Activated CD4-positive, alpha-beta T cell treated with anti-CD3 and anti-CD28 coated beads for 36 hours (primary cell): ENCODE measurements at regions not wholly inside any gene's neighbourhood (a gene's known extent, or its start where the extent isn't known, plus 50 kb on each side); places are given as distances from the start of the nearest gene placed in this dataset.
"Not testable (repeated sequence)": the region's sequence is repeated elsewhere in the genome, so short reads cannot be mapped to it uniquely, and the experiment has no call there.

Experiments used
- ATAC-seq: fragments of 200-7000 bp; cut with Tn5 transposase; one replicate; pipeline ENCODE4 v1.10.0; 2021; ENCODE audit warnings: mild to moderate bottlenecking, moderate library complexity
- CTCF ChIA-PET: fragments of 350-600 bp; sonication (Branson Sonifier 250); formaldehyde crosslinking; loops from one replicate; lab custom pipeline; 2021; ENCODE audit warnings: antibody characterized with exemption; lab: Charles Lee
- POLR2A ChIA-PET: fragments of 350-600 bp; sonication (Branson Sonifier 250); formaldehyde crosslinking; loops from one replicate; lab custom pipeline; 2021; ENCODE audit warnings: antibody characterized with exemption, inconsistent platforms; lab: Charles Lee
- DNase-seq: peaks from one replicate; pipeline ENCODE4 v3.0.0-alpha.2; 2020
- H3K27ac Mint-ChIP-seq: one replicate; pipeline ENCODE4 v1.8.0; 2021; ENCODE audit warnings: mixed read lengths
- H3K27me3 Mint-ChIP-seq: one replicate; pipeline ENCODE4 v1.8.0; 2021; ENCODE audit warnings: mixed read lengths
- H3K36me3 Mint-ChIP-seq: one replicate; pipeline ENCODE4 v1.8.0; 2021; ENCODE audit warnings: low read depth, mixed read lengths
- H3K4me1 Mint-ChIP-seq: one replicate; pipeline ENCODE4 v1.8.0; 2021; ENCODE audit warnings: mixed read lengths
- H3K4me3 Mint-ChIP-seq: one replicate; pipeline ENCODE4 v1.8.0; 2021; ENCODE audit warnings: mild to moderate bottlenecking, moderate library complexity, mixed read lengths
- H3K9me3 Mint-ChIP-seq: one replicate; pipeline ENCODE4 v1.8.0; 2021; ENCODE audit warnings: low read depth, mixed read lengths
- intact Hi-C, 2 experiments: fragments of 100-400 bp; cut with DNase I in 1 of 2; cut with micrococcal nuclease in 1 of 2; formaldehyde crosslinking; loops; one replicate each; pipeline versions ENCODE4 v1.14.2 to v1.15.1; 2022 to 2024; cut with DNase I, micrococcal nuclease

DNA sequence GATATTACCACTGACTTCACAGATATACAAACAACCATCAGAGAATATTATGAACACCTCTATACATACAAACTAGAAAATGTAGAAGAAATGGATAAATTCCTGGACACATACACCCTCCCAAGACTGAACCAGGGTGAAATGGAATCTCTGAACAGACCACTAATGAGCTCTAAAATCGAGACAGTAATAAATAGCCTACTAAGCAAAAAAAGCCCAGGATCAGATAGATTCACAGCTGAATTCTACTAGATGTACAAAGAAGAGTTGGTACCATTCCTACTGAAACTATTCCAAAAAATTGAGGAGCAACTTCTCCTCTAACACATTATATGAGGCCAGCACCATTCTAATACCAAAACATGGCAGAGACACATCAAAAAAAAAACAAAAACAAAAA, 837.7 kb downstream of the FSCB start:
- no peaks in the 10 kb centered on the region for H3K27me3 Mint-ChIP-seq
- ChIA-PET CTCF (no interaction called here), POLR2A (interaction anchor here (0.6 kb wide), 1 partner anchor 845 kb away, joined by 9 read pairs; no protein-coding TSS in a partner anchor)
- H3K4me1 Mint-ChIP-seq = no peaks in the 10 kb centered on the region
- no peak overlapping the region for H3K4me3 Mint-ChIP-seq
- peaks cover 23% of the 10 kb centered on the region for H3K9me3 Mint-ChIP-seq
- intact Hi-C loops = no loop called here
- no peak for DNase-seq
- H3K27ac Mint-ChIP-seq = no peak overlapping the region
- ATAC-seq = no peak
- H3K36me3 Mint-ChIP-seq = no peaks in the 10 kb centered on the region

DNA sequence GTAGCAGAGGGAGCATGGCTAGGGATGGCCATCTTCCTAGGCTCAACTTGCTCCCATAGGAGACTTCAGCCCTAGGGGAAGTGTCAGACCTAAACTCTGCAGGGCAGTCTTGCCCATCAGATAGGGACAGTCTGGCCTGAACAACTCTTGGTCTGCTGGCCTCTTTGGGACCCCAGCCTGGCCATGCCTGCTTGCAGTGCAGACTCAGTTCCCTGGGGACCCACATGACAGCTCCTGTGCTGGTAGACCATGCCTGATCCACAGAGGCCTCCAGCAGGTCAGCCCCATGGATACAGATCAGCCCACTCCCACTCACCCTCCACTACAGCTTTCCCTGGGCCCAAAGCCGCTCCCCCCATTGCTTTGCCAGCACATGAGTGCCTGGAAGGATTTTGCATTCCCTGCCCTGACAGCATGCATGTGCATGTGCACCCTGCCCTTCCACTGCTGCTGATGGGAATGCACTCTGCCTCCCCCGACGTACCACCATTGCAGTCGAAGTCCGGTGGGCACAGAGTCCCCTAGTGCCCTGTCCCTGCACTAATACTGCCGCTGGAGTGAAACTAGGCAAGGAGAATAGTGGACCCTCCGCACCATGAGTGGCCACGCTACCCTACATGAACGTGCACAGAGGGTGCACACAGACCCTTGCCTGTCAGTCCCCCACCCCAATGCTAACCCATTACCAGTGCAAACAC, 841.4 kb downstream of the FSCB start:
- H3K36me3 Mint-ChIP-seq = no peaks in the 10 kb centered on the region
- CTCF ChIA-PET = no interaction called here
- POLR2A ChIA-PET = no interaction called here
- ATAC-seq = no peak
- intact Hi-C loops = no loop called here
- peaks cover 20% of the 10 kb centered on the region for H3K9me3 Mint-ChIP-seq
- no peak overlapping the region for H3K4me3 Mint-ChIP-seq
- no peaks in the 10 kb centered on the region for H3K4me1 Mint-ChIP-seq
- no peak overlapping the region for H3K27ac Mint-ChIP-seq
- no peaks in the 10 kb centered on the region for H3K27me3 Mint-ChIP-seq
- DNase-seq = no peak

DNA sequence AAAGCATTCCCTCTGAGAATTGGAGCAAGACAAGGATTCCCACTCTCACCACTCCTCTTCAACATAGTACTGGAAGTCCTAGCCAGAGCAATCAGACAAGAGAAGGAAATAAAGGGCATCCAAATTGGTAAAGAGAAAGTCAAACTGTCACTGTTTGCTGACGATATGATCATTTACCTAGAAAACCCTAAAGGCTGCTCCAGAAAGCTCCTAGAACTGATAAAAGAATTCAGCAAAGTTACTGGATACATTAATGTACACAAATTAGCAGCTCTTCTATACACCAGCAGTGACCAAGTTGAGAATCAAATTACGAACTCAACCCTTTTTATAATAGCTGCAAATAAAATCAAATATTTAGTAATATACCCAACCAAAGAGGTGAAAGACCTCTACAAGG, 851.9 kb downstream of the FSCB start:
- peaks cover 35% of the 10 kb centered on the region for H3K9me3 Mint-ChIP-seq
- H3K4me3 Mint-ChIP-seq, POLR2A ChIA-PET, H3K4me1 Mint-ChIP-seq, H3K27ac Mint-ChIP-seq, DNase-seq, H3K36me3 Mint-ChIP-seq, intact Hi-C loops, ATAC-seq, CTCF ChIA-PET, H3K27me3 Mint-ChIP-seq: not testable (repeated sequence)

DNA sequence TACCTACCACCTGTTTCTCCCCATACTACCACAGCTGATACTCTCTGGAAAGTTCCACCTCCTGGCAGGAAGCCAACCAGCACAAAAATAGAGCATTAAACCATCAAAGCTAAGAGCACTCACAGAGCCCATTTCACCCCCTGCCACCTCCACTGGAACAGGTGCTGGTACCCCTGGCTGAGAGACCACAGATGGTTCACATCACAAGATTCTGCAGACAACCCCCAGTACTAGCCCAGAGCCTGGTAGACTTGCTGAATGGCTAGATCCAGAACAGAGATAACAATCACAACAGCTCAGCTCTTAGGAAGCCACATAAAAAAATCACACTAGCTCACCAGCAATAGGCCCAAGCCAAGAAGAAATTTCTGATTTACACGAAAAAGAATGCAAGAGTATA, 855.2 kb downstream of the FSCB start:
- intact Hi-C loops = no loop called here
- Mint-ChIP-seq H3K4me3 (no peak overlapping the region), H3K27ac (no peak overlapping the region), H3K9me3 (peaks cover 31% of the 10 kb centered on the region), H3K36me3 (no peaks in the 10 kb centered on the region), H3K4me1 (no peaks in the 10 kb centered on the region), H3K27me3 (no peaks in the 10 kb centered on the region)
- CTCF ChIA-PET = no interaction called here
- ATAC-seq (no peak), DNase-seq (no peak)
- POLR2A ChIA-PET = no interaction called here

DNA sequence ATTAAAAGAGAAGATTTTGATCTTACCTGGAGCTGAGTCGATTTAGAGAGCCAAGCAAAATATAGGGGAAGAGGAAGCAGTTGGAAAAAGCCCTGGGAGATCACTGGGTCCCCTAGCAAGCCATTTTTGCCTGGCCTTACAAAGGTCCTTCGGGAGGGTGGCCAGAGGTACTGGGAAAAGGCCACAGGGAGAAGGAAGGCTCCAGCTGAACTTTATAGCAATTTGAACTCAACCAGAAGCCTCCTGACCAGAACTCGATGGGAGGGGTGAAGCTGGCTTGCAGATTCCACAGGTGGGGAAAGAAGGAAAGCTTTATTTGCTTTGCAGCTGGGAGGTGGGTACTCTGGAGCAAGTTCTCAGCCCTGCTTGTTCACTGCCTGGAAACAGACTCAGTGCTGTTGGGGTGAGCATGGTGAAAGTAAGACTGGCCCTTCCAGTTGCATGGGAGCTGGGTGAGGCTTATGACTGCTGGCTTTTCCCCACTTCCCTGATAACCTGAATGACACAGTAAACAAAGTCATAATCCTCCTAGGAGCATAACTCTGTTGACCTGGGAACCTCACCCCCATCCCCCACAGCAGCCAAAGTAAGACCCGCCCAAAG, 855.8 kb downstream of the FSCB start:
- H3K27me3 Mint-ChIP-seq = no peaks in the 10 kb centered on the region
- CTCF ChIA-PET = no interaction called here
- no peak overlapping the region for H3K4me3 Mint-ChIP-seq
- POLR2A ChIA-PET = no interaction called here
- H3K4me1 Mint-ChIP-seq = no peaks in the 10 kb centered on the region
- no peak for DNase-seq
- H3K27ac Mint-ChIP-seq = no peak overlapping the region
- intact Hi-C loops = no loop called here
- no peaks in the 10 kb centered on the region for H3K36me3 Mint-ChIP-seq
- H3K9me3 Mint-ChIP-seq = peaks cover 31% of the 10 kb centered on the region
- ATAC-seq = no peak

DNA sequence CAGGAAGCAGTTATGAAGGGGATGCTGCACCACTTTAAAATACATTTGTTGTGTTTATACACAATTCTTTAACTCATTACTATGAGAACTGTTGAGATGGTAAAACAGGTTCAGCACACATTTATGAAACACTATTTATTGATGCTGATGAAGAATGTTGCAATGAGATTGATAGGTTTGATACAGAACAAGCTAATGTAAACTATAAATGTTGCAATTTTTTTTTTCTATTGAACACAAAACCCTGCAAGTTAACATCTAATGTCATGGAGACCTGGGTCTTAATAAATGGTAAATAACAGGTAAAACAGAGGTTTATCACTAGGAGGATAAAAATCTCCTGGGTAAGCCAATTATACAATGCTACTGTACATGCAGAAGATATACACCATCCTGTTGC, 857.6 kb downstream of the FSCB start:
- DNase-seq (no peak), ATAC-seq (no peak)
- Mint-ChIP-seq H3K4me1 (no peaks in the 10 kb centered on the region), H3K9me3 (peaks cover 31% of the 10 kb centered on the region), H3K27me3 (no peaks in the 10 kb centered on the region), H3K4me3 (no peak overlapping the region), H3K27ac (no peak overlapping the region), H3K36me3 (no peaks in the 10 kb centered on the region)
- ChIA-PET POLR2A (no interaction called here), CTCF (no interaction called here)
- intact Hi-C loops = no loop called here

DNA sequence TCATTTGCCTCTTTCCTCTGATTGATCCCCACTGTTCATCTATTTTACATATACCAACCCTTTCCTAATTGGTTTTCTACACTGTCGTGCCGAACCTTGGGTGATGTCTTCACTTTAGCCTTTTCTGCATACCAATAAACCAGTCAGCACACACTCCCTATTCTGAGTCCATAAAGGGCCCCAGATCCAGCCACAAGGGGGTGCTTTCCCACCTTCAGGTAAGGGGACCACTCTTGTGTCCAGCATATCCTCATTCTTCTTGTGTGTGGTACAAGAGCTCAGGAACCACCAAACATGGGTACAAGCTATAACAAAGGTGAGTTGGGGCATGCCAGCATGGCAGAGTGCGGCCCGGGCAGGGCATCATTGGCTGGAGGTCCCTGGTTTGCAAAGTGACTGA, 859.8 kb downstream of the FSCB start:
- no peak overlapping the region for H3K27ac Mint-ChIP-seq
- intact Hi-C loops = no loop called here
- POLR2A ChIA-PET = no interaction called here
- CTCF ChIA-PET = no interaction called here
- no peaks in the 10 kb centered on the region for H3K36me3 Mint-ChIP-seq
- DNase-seq (no peak), ATAC-seq (no peak)
- no peaks in the 10 kb centered on the region for H3K4me1 Mint-ChIP-seq
- H3K4me3 Mint-ChIP-seq = no peak overlapping the region
- H3K27me3 Mint-ChIP-seq = no peaks in the 10 kb centered on the region
- peaks cover 24% of the 10 kb centered on the region for H3K9me3 Mint-ChIP-seq

DNA sequence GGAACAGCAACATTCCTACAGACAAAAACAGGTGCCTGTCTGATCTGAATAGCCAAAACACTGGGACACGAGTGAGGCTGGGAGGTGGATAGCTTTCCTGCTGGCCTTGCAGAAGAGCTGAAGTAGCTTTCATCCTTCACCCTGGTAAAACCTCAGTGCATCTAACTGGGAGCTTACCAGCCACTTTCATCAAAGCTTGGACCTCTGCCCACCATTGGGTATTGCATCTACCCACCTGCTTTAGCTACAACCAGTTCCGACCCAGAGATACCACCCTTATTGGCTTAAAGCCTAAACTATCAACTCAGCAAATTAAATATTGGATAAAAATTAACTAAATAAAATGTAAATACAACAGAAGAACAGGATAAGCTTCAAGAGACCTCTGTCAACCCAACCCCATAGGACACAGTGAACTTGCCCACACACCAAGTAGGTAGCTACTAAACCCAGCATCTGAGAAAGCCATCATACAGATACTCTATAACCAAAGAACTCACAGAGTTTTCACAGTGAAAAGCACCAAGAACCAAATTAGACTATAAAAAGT, 866.3 kb downstream of the FSCB start:
- H3K27me3 Mint-ChIP-seq = no peaks in the 10 kb centered on the region
- H3K4me1 Mint-ChIP-seq = no peaks in the 10 kb centered on the region
- H3K27ac Mint-ChIP-seq = no peak overlapping the region
- no peaks in the 10 kb centered on the region for H3K36me3 Mint-ChIP-seq
- H3K4me3 Mint-ChIP-seq = no peak overlapping the region
- intact Hi-C loops = no loop called here
- peaks cover 7% of the 10 kb centered on the region for H3K9me3 Mint-ChIP-seq
- DNase-seq (no peak), ATAC-seq (no peak)
- POLR2A ChIA-PET = no interaction called here
- CTCF ChIA-PET = no interaction called here

DNA sequence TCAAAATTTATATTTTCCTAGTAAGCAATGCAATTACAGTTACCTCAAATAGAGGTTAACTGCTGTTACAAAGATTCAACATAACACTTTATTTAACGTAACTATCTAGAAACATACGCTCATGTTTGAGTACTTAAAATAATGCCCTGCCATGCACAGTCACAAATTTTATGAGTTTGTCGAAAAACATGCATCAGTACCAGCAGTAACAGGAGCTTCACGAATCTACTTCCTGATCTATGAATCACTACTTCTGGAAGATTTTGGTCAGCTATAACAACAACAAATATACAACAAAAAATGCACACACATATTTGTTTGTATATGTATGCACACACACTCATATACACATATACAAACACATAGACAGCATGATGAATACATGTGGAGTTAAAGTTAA, 881.8 kb downstream of the FSCB start:
- no peak overlapping the region for H3K4me3 Mint-ChIP-seq
- no peaks in the 10 kb centered on the region for H3K4me1 Mint-ChIP-seq
- no peak for DNase-seq
- no peak for ATAC-seq
- H3K9me3 Mint-ChIP-seq = peaks cover 7% of the 10 kb centered on the region
- ChIA-PET CTCF (no interaction called here), POLR2A (no interaction called here)
- no peaks in the 10 kb centered on the region for H3K27me3 Mint-ChIP-seq
- H3K27ac Mint-ChIP-seq = no peak overlapping the region
- H3K36me3 Mint-ChIP-seq = no peaks in the 10 kb centered on the region
- intact Hi-C loops = no loop called here

DNA sequence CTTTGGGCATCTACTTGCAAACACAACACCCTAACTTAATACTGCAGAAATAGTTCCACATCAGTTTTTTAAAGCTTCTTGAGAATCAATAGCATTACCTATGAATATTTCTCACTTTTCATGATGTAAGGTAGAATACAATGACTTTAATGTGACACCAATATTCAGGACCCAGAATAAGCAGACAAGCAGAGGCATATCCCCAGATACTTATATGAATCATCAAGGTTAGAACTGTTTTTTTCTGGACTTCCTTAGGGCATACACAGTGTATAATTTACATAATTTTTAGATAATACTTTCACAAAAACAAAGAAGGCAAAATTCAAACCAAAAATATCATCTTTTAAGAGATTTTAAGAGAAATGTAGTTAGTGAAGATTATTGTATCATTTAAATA, 885.8 kb downstream of the FSCB start:
- Mint-ChIP-seq H3K9me3 (peaks cover 2% of the 10 kb centered on the region), H3K27ac (no peak overlapping the region), H3K36me3 (no peaks in the 10 kb centered on the region), H3K4me1 (no peaks in the 10 kb centered on the region), H3K4me3 (no peak overlapping the region), H3K27me3 (no peaks in the 10 kb centered on the region)
- ATAC-seq = no peak
- intact Hi-C loops = no loop called here
- CTCF ChIA-PET = interaction anchor here (0.6 to 0.7 kb wide), 2 partner anchors 20 to 29 kb away, joined by 3 read pairs; no protein-coding TSS in a partner anchor
- no peak for DNase-seq
- POLR2A ChIA-PET = no interaction called here

DNA sequence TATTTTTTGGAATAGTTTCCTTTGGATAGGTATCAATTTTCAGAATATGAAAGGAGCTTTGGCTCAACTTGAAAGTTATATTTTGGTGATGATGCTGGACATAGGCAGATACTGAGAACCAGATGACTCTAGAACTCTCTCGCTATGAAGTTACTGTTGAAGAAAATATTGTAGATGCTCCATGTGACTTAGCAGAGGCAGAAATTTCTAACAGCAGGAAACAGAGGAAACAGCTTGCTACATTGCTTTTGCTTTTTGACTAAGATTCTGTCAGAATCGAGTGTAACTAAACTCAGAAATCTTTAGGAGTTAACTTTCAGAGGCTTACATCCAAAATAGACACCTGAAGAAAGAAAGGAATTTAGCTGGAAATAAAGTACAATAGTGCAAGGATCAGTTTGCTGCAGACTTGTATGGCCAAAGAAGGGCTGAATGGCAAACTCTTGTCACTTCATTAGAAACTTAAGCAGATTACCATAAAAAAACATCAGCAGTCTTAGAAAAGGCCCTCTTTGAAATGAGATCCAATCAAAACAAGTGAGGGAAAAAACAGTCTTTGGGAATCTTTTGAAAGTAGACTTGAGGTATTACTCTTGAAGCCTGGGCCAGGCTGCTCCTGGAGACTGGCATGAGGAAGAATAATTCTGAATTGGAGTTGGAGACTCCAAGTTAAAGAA, 911.8 kb downstream of the FSCB start:
- ChIA-PET POLR2A (no interaction called here), CTCF (no interaction called here)
- DNase-seq (no peak), ATAC-seq (no peak)
- Mint-ChIP-seq H3K4me3 (no peak overlapping the region), H3K27me3 (no peaks in the 10 kb centered on the region), H3K36me3 (no peaks in the 10 kb centered on the region), H3K4me1 (no peaks in the 10 kb centered on the region), H3K27ac (no peak overlapping the region), H3K9me3 (peaks cover 6% of the 10 kb centered on the region)
- intact Hi-C loops = no loop called here

DNA sequence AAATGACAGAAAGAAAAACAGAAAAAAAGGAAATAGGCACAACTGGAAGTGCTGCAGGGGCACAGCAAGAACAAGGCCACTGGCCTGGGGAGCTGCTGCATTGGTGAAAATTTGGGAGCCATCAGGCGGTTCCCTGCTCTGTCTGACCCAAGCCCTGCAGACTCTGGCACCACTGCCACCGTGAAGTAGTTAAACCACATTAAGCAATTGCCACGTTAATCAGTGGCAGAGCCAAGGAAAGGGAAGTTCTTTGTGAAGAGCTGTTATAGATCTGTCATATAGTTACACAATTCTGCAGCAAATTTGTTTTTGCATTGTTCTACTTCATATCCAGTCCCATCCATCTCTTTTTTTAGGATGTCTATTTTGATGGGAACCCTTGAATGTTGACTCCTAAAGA, 915.3 kb downstream of the FSCB start:
- intact Hi-C loops = no loop called here
- ChIA-PET POLR2A (no interaction called here), CTCF (interaction anchor here (0.7 kb wide), 1 partner anchor 64 kb away, joined by 3 read pairs; no protein-coding TSS in a partner anchor)
- no peak for ATAC-seq
- Mint-ChIP-seq H3K36me3 (no peaks in the 10 kb centered on the region), H3K4me1 (no peaks in the 10 kb centered on the region), H3K27ac (no peak overlapping the region), H3K4me3 (no peak overlapping the region), H3K9me3 (peaks cover 8% of the 10 kb centered on the region), H3K27me3 (no peaks in the 10 kb centered on the region)
- DNase-seq = no peak
